ENCODE measurements at regions not wholly inside any gene's neighbourhood (a gene's known extent, or its start where the extent isn't known, plus 50 kb on each side); places are given as distances from the start of the nearest gene placed in this dataset.

DNA sequence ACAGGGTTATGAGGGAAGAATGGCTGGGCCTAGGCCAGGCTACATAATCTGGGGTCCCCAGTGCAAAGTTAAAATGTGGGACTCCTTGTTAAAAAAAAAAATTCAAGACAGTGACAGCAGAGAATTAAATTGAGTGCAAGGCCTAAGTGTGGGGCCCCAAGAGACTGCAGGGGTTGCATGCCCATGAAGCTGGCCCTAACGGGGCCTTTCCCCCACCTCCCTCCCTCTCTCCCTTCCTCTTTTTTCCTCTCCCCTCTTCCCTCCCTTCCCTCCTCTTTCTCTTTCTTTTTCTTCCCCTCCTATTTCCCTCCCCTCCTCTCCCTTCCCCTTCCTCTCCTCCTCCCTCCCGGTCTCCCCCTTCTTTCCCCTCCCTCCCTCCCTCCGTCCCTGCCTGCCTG, 266.7 kb downstream of the LMO4 start:
- no peak overlapping the region for H3K14ac ChIP-seq (ENCODE audit: low read length in 2 of 2)
- 71% methylated on average over 2 of the region's 3 CpGs for WGBS
- no peak overlapping the region for H2BK15ac ChIP-seq (ENCODE audit: low read depth, poor library complexity, severe bottlenecking)
- no peak overlapping the region for H3K9ac ChIP-seq (ENCODE audit: low read length)
- no peaks in the 10 kb centered on the region for H3K79me1 ChIP-seq (replicated peaks; ENCODE audit: low read length, poor library complexity, severe bottlenecking)
- no peak overlapping the region for H2BK5ac ChIP-seq (ENCODE audit: low read depth, low read length, poor library complexity, severe bottlenecking)
- no peak overlapping the region for H3K27ac ChIP-seq (ENCODE audit: low read length, poor library complexity, severe bottlenecking)
- H2BK120ac ChIP-seq (ENCODE audit: low read depth, low read length), result no peak overlapping the region
- H2AFZ ChIP-seq (ENCODE audit: low read depth, low read length), result no peak overlapping the region
- H3K18ac ChIP-seq (ENCODE audit: low read depth in 1 of 2, low read length in 2 of 2), result peak overlapping the region in 1 of 2 experiments; percentile 6
- no peak overlapping the region for H2AK5ac ChIP-seq (ENCODE audit: low read length, severe bottlenecking)
- H3K27me3 ChIP-seq (ENCODE audit: control insufficient read depth in 1 of 2, insufficient read depth in 1 of 2, low read length in 2 of 2), result no peaks in the 10 kb centered on the region
- H3K4me3 ChIP-seq (ENCODE audit: insufficient read depth in 1 of 2, low read depth in 1 of 2, low read length in 2 of 2), result no peak overlapping the region
- H3K4me2 ChIP-seq (ENCODE audit: low read length, poor library complexity, severe bottlenecking), result no peak overlapping the region
- H3K36me3 ChIP-seq (ENCODE audit: control insufficient read depth in 1 of 2, insufficient read depth in 2 of 2, low read depth in 1 of 2, low read length in 2 of 2), result no peaks in the 10 kb centered on the region
- no peak overlapping the region for H3K23ac ChIP-seq (ENCODE audit: low read length in 2 of 2)
- no peak for DNase-seq
- H3K9me3 ChIP-seq (ENCODE audit: control insufficient read depth, low read length), result no peaks in the 10 kb centered on the region
- H2BK12ac ChIP-seq (ENCODE audit: low read length in 2 of 2), result no peak overlapping the region
- H4K91ac ChIP-seq (ENCODE audit: low read length), result no peak overlapping the region
- H3K4ac ChIP-seq (ENCODE audit: low read depth in 1 of 2, low read length in 2 of 2), result no peak overlapping the region
- H4K8ac ChIP-seq (ENCODE audit: low read length), result peak overlapping the region; percentile 82
- H3K4me1 ChIP-seq (ENCODE audit: control insufficient read depth, insufficient read depth, low read depth, low read length), result no peaks in the 10 kb centered on the region

DNA sequence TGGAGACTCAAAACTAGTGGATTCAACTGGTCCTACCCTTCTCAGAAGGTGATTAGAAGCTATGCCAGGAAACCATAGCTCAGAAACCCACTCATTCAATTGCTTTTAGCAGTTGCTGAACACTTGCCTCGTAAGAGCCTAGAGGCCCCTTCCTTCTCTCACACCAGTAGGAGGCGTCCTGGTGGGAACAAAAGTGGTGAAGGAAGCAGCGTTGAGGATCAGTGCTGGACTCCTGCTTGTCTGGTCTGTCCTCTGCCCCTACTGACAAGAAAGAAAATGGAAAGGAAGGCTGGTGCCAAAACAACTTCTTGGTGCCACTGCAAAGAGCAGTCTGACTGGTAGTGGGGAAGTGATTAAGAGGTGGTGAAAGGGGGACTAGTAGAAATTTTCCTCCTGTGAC, 269.7 kb downstream of the LMO4 start:
- Histone ChIP-seq H3K4me3 (ENCODE audit: insufficient read depth in 1 of 2, low read depth in 1 of 2, low read length in 2 of 2) (no peak overlapping the region), H2BK12ac (ENCODE audit: low read length in 2 of 2) (peak overlapping the region; percentile 42 to 93)
- WGBS, result 26% methylated on average over 2 of the region's 3 CpGs

GRCh38 chr1:87599569-87599968, 270.9 kb downstream of the LMO4 start:
- Histone ChIP-seq H2BK120ac (ENCODE audit: low read depth, low read length) (no peak overlapping the region), H3K27ac (ENCODE audit: low read length, poor library complexity, severe bottlenecking) (no peak overlapping the region), H2BK15ac (ENCODE audit: low read depth, poor library complexity, severe bottlenecking) (no peak overlapping the region), H3K18ac (ENCODE audit: low read depth in 1 of 2, low read length in 2 of 2) (no peak overlapping the region), H4K91ac (ENCODE audit: low read length) (no peak overlapping the region), H2BK5ac (ENCODE audit: low read depth, low read length, poor library complexity, severe bottlenecking) (no peak overlapping the region), H2AK5ac (ENCODE audit: low read length, severe bottlenecking) (no peak overlapping the region), H3K79me1 (replicated peaks; ENCODE audit: low read length, poor library complexity, severe bottlenecking) (no peaks in the 10 kb centered on the region), H3K4ac (ENCODE audit: low read depth in 1 of 2, low read length in 2 of 2) (no peak overlapping the region), H3K36me3 (ENCODE audit: control insufficient read depth in 1 of 2, insufficient read depth in 2 of 2, low read depth in 1 of 2, low read length in 2 of 2) (no peaks in the 10 kb centered on the region), H2AFZ (ENCODE audit: low read depth, low read length) (no peak overlapping the region), H3K4me1 (ENCODE audit: control insufficient read depth, insufficient read depth, low read depth, low read length) (no peaks in the 10 kb centered on the region), H3K27me3 (ENCODE audit: control insufficient read depth in 1 of 2, insufficient read depth in 1 of 2, low read length in 2 of 2) (no peaks in the 10 kb centered on the region), H3K9ac (ENCODE audit: low read length) (no peak overlapping the region), H3K23ac (ENCODE audit: low read length in 2 of 2) (no peak overlapping the region), H3K4me2 (ENCODE audit: low read length, poor library complexity, severe bottlenecking) (no peak overlapping the region), H3K4me3 (ENCODE audit: insufficient read depth in 1 of 2, low read depth in 1 of 2, low read length in 2 of 2) (no peak overlapping the region), H3K14ac (ENCODE audit: low read length in 2 of 2) (no peak overlapping the region), H3K9me3 (ENCODE audit: control insufficient read depth, low read length) (peaks cover 5% of the 10 kb centered on the region), H4K8ac (ENCODE audit: low read length) (no peak overlapping the region), H2BK12ac (ENCODE audit: low read length in 2 of 2) (no peak overlapping the region)
- 74% methylated on average over 2 of the region's 2 CpGs for WGBS
- DNase-seq, result no peak

More for the DNA sequence above, 269.7 kb downstream of the LMO4 start:
- H3K14ac ChIP-seq (ENCODE audit: low read length in 2 of 2), result peak overlapping the region in 1 of 2 experiments; percentile 11
- H3K4ac ChIP-seq (ENCODE audit: low read depth in 1 of 2, low read length in 2 of 2), result no peak overlapping the region
- H2BK120ac ChIP-seq (ENCODE audit: low read depth, low read length), result peak overlapping the region; percentile 15
- no peak overlapping the region for H3K27ac ChIP-seq (ENCODE audit: low read length, poor library complexity, severe bottlenecking)
- no peak overlapping the region for H3K23ac ChIP-seq (ENCODE audit: low read length in 2 of 2)
- H3K9ac ChIP-seq (ENCODE audit: low read length), result no peak overlapping the region
- peak overlapping the region; percentile 30 to 82 for H3K18ac ChIP-seq (ENCODE audit: low read depth in 1 of 2, low read length in 2 of 2)
- no peak overlapping the region for H2AFZ ChIP-seq (ENCODE audit: low read depth, low read length)
- no peaks in the 10 kb centered on the region for H3K27me3 ChIP-seq (ENCODE audit: control insufficient read depth in 1 of 2, insufficient read depth in 1 of 2, low read length in 2 of 2)
- no peak overlapping the region for H4K8ac ChIP-seq (ENCODE audit: low read length)
- no peak for DNase-seq
- no peak overlapping the region for H2BK5ac ChIP-seq (ENCODE audit: low read depth, low read length, poor library complexity, severe bottlenecking)
- no peaks in the 10 kb centered on the region for H3K4me1 ChIP-seq (ENCODE audit: control insufficient read depth, insufficient read depth, low read depth, low read length)
- no peak overlapping the region for H4K91ac ChIP-seq (ENCODE audit: low read length)
- peak overlapping the region; percentile 40 for H2BK15ac ChIP-seq (ENCODE audit: low read depth, poor library complexity, severe bottlenecking)
- no peak overlapping the region for H3K4me2 ChIP-seq (ENCODE audit: low read length, poor library complexity, severe bottlenecking)
- H2AK5ac ChIP-seq (ENCODE audit: low read length, severe bottlenecking), result no peak overlapping the region
- no peaks in the 10 kb centered on the region for H3K9me3 ChIP-seq (ENCODE audit: control insufficient read depth, low read length)
- no peaks in the 10 kb centered on the region for H3K79me1 ChIP-seq (replicated peaks; ENCODE audit: low read length, poor library complexity, severe bottlenecking)
- no peaks in the 10 kb centered on the region for H3K36me3 ChIP-seq (ENCODE audit: control insufficient read depth in 1 of 2, insufficient read depth in 2 of 2, low read depth in 1 of 2, low read length in 2 of 2)

DNA sequence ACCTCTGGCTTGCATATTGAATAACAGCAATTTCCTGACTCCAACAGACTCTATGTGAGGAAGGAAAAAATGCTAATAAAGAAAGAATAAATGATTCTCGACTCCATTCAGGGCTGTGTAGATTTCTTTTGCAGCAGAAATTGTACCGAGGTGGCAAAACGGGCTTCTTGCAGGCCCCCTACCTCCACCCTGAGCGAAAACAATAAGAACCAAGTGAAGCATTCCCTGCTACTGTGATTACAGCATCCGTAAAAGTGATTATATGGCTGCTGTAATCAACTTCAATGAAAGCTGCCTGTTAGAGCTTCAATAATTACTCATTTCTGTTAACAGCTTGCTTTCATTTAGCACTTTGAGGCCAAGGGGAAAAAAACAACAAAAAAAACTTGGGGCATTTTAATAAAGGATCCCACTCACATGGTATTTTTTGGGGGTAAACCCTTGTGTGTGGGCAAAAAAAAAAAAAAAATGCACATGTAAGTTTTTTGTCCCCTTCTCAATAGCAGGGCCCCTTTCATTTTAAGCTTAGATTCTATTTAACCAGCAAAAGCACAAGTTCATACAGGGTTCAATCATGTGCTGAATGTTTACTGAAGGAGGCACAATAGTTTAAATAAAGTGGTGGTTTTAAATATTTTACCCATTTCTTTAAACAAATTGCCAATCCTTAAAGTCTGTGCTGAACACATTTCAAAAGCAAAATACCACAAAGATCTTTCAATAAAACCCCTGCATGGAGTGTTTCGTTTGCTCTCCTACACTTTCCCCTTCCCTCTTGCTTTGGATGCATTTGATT, 271.6 kb downstream of the LMO4 start:
- no peaks in the 10 kb centered on the region for H3K79me1 ChIP-seq (replicated peaks; ENCODE audit: low read length, poor library complexity, severe bottlenecking)
- H2BK5ac ChIP-seq (ENCODE audit: low read depth, low read length, poor library complexity, severe bottlenecking), result no peak overlapping the region
- H3K4me1 ChIP-seq (ENCODE audit: control insufficient read depth, insufficient read depth, low read depth, low read length), result no peaks in the 10 kb centered on the region
- H2BK12ac ChIP-seq (ENCODE audit: low read length in 2 of 2), result no peak overlapping the region
- H2BK120ac ChIP-seq (ENCODE audit: low read depth, low read length), result no peak overlapping the region
- no peak overlapping the region for H3K4ac ChIP-seq (ENCODE audit: low read depth in 1 of 2, low read length in 2 of 2)
- H4K91ac ChIP-seq (ENCODE audit: low read length), result no peak overlapping the region
- no peak overlapping the region for H3K4me2 ChIP-seq (ENCODE audit: low read length, poor library complexity, severe bottlenecking)
- no peak overlapping the region for H3K23ac ChIP-seq (ENCODE audit: low read length in 2 of 2)
- peak; percentile 28 for DNase-seq
- no peak overlapping the region for H3K9ac ChIP-seq (ENCODE audit: low read length)
- no peak overlapping the region for H3K14ac ChIP-seq (ENCODE audit: low read length in 2 of 2)
- no peaks in the 10 kb centered on the region for H3K36me3 ChIP-seq (ENCODE audit: control insufficient read depth in 1 of 2, insufficient read depth in 2 of 2, low read depth in 1 of 2, low read length in 2 of 2)
- no peak overlapping the region for H4K8ac ChIP-seq (ENCODE audit: low read length)
- no peaks in the 10 kb centered on the region for H3K27me3 ChIP-seq (ENCODE audit: control insufficient read depth in 1 of 2, insufficient read depth in 1 of 2, low read length in 2 of 2)
- no peak overlapping the region for H2AFZ ChIP-seq (ENCODE audit: low read depth, low read length)
- 47% methylated on average over 5 of the region's 6 CpGs for WGBS
- H3K27ac ChIP-seq (ENCODE audit: low read length, poor library complexity, severe bottlenecking), result no peak overlapping the region
- no peak overlapping the region for H2AK5ac ChIP-seq (ENCODE audit: low read length, severe bottlenecking)
- no peak overlapping the region for H2BK15ac ChIP-seq (ENCODE audit: low read depth, poor library complexity, severe bottlenecking)
- H3K4me3 ChIP-seq (ENCODE audit: insufficient read depth in 1 of 2, low read depth in 1 of 2, low read length in 2 of 2), result no peak overlapping the region
- H3K18ac ChIP-seq (ENCODE audit: low read depth in 1 of 2, low read length in 2 of 2), result no peak overlapping the region
- H3K9me3 ChIP-seq (ENCODE audit: control insufficient read depth, low read length), result peaks cover 8% of the 10 kb centered on the region
